ENCODE measurements at regions not wholly inside any gene's neighbourhood (a gene's known extent, or its start where the extent isn't known, plus 50 kb on each side); places are given as distances from the start of the nearest gene placed in this dataset.

GRCh38 chr9:73583576-73583975 is 431.9 kb downstream of the ANXA1 start:
- POLR2A ChIA-PET = no interaction called here
- no peak for FAIRE-seq
- no peaks in the 10 kb centered on the region for H3K9me1 ChIP-seq (replicated peaks; ENCODE audit: control insufficient read depth, extremely low read depth, insufficient read depth, low read length)
- no peaks in the 10 kb centered on the region for H3K36me3 ChIP-seq (ENCODE audit: control insufficient read depth in 2 of 2, extremely low read depth in 1 of 2, insufficient read depth in 2 of 2, low read length in 2 of 2)
- CTCF ChIA-PET = no interaction called here
- TF ChIP-seq FOS (IDR thresholded peaks at IDR 0.05; ENCODE audit: borderline replicate concordance, insufficient read depth, low read length) = no peak
- no peak for TF ChIP-seq GATA2 (IDR thresholded peaks at IDR 0.05; ENCODE audit: insufficient read depth, insufficient read length, low read depth, low read length)
- TF ChIP-seq JUN (IDR thresholded peaks at IDR 0.05; ENCODE audit: borderline replicate concordance, insufficient read depth, insufficient read length, low read depth) = no peak
- TF ChIP-seq POLR2AphosphoS5 (IDR thresholded peaks at IDR 0.05; ENCODE audit: insufficient read depth, low read depth, low read length) = no peak
- TF ChIP-seq POLR2A (IDR thresholded peaks at IDR 0.05; ENCODE audit: low read depth, low read length) = no peak
- TF ChIP-seq CTCF (IDR thresholded peaks at IDR 0.05; ENCODE audit: extremely low read depth in 1 of 2, insufficient read depth in 1 of 2, low read depth in 1 of 2, low read length in 2 of 2) = no peak
- no peak for TF ChIP-seq MAX (IDR thresholded peaks at IDR 0.05; ENCODE audit: insufficient read depth, insufficient read length)
- H3K4me3 ChIP-seq (replicated peaks in 1 of 3; ENCODE audit: insufficient read depth in 1 of 3, low read depth in 1 of 3, low read length in 3 of 3) = no peak overlapping the region
- H4K20me1 ChIP-seq (replicated peaks; ENCODE audit: control insufficient read depth, extremely low read depth, insufficient read depth, low read length) = no peaks in the 10 kb centered on the region
- no peak overlapping the region for H3K4me2 ChIP-seq (ENCODE audit: insufficient read depth, low read length)
- no peak overlapping the region for H2AFZ ChIP-seq (ENCODE audit: low read depth, low read length)
- no peak overlapping the region for H3K27ac ChIP-seq (ENCODE audit: insufficient read depth, low read depth, low read length)
- H3K27me3 ChIP-seq (ENCODE audit: control insufficient read depth in 2 of 2, insufficient read depth in 2 of 2, low read length in 2 of 2) = no peaks in the 10 kb centered on the region
- H3K4me1 ChIP-seq (ENCODE audit: control insufficient read depth, extremely low read depth, insufficient read depth, low read length) = no peaks in the 10 kb centered on the region
- H3K9me3 ChIP-seq (replicated peaks; ENCODE audit: control insufficient read depth, insufficient read depth, low read length) = no peaks in the 10 kb centered on the region
- DNase-seq (ENCODE audit: low read depth, low spot score) = no peak
- dilution Hi-C loops (cut with MboI; ENCODE audit: extremely low pct_ligation_motif_present, low sequenced_read_pairs) (no loop called here), intact Hi-C loops (cut with micrococcal nuclease) (no loop called here)
- no TSS peak for BruUV-seq (replicated peaks)
- H3K9ac ChIP-seq (replicated peaks; ENCODE audit: extremely low read depth, insufficient read depth, low read length) = no peak overlapping the region
- no peaks in the 10 kb centered on the region for H3K79me2 ChIP-seq (ENCODE audit: control insufficient read depth, insufficient read depth, low read length)

Data from endothelial cell of umbilical vein (primary cell).